Subcutaneous abdominal adipose tissue (tissue), 5 donors: ENCODE measurements at regions not wholly inside any gene's neighbourhood (a gene's known extent, or its start where the extent isn't known, plus 50 kb on each side); places are given as distances from the start of the nearest gene placed in this dataset.
"Not testable (repeated sequence)": the region's sequence is repeated elsewhere in the genome, so short reads cannot be mapped to it uniquely, and the experiment has no call there.

ENCODE experiments used
- H3K27ac ChIP-seq: one replicate; pipeline ENCODE4 v1.7.0; 2013; ENCODE audit warnings: low read depth, mild to moderate bottlenecking, inconsistent platforms, low read length, moderate library complexity
- H3K27me3 ChIP-seq, 5 donors: one replicate each; pipeline ENCODE4 v1.7.0; 2013; ENCODE audit warnings: low read length in 5 of 5, inconsistent platforms in 1 of 5; ENCODE audit not compliant: control insufficient read depth in 5 of 5, insufficient read depth in 4 of 5
- H3K36me3 ChIP-seq, 5 donors: one replicate each; pipeline ENCODE4 v1.7.0; 2013; ENCODE audit warnings: low read length in 5 of 5; ENCODE audit not compliant: control insufficient read depth in 5 of 5, insufficient read depth in 5 of 5
- H3K4me1 ChIP-seq, 5 donors: one replicate each; pipeline ENCODE4 v1.7.0; 2013; ENCODE audit warnings: low read length in 5 of 5, mild to moderate bottlenecking in 3 of 5, moderate library complexity in 1 of 5; ENCODE audit not compliant: control insufficient read depth in 5 of 5, insufficient read depth in 5 of 5
- H3K4me3 ChIP-seq, 5 donors: one replicate each; pipeline ENCODE4 v1.7.0; 2013; ENCODE audit warnings: low read length in 5 of 5, low read depth in 1 of 5
- H3K9ac ChIP-seq, 5 donors: one replicate each; pipeline ENCODE4 v1.7.0; 2013; ENCODE audit warnings: low read length in 5 of 5, mild to moderate bottlenecking in 4 of 5, moderate library complexity in 3 of 5
- H3K9me3 ChIP-seq, 5 donors: one replicate each; pipeline ENCODE4 v1.7.0; 2013; ENCODE audit warnings: low read length in 5 of 5; ENCODE audit not compliant: control insufficient read depth in 5 of 5
- donor health status: healthy.
- donor health status: healthy.
- donor health status: healthy.
- donor health status: healthy.
- donor health status: healthy.

- H3K9me3 ChIP-seq, result no peaks in the 10 kb centered on the region
- no peak overlapping the region for H3K4me3 ChIP-seq
- peaks cover 0 to 2% (median 0%) of the 10 kb centered on the region in 5 donors for H3K4me1 ChIP-seq
- H3K36me3 ChIP-seq, result no peaks in the 10 kb centered on the region
- H3K27ac ChIP-seq, result no peak overlapping the region
- peaks cover 0 to 2% (median 0%) of the 10 kb centered on the region in 5 donors for H3K27me3 ChIP-seq
- no peak overlapping the region for H3K9ac ChIP-seq
These were observed 149.5 kb downstream of the OR13H1 start for GRCh38 chrX:131693359-131693758.

GRCh38 chrX:131696989-131697388 is 153.1 kb downstream of the OR13H1 start:
- not testable (repeated sequence) for H3K27ac ChIP-seq, H3K4me1 ChIP-seq, H3K9ac ChIP-seq, H3K36me3 ChIP-seq, H3K27me3 ChIP-seq, H3K9me3 ChIP-seq, H3K4me3 ChIP-seq

GRCh38 chrX:131703646-131704045 is 159.8 kb downstream of the OR13H1 start:
- Histone ChIP-seq H3K9ac (no peak overlapping the region), H3K4me1 (peaks cover 2 to 13% (median 12%) of the 10 kb centered on the region in 5 donors), H3K4me3 (peak overlapping the region in 4 of 5 donors; percentile 35 to 86 (median 74)), H3K27ac (peak overlapping the region; percentile 76), H3K27me3 (peaks cover 0 to 4% (median 0%) of the 10 kb centered on the region in 5 donors), H3K9me3 (no peaks in the 10 kb centered on the region), H3K36me3 (no peaks in the 10 kb centered on the region)

DNA sequence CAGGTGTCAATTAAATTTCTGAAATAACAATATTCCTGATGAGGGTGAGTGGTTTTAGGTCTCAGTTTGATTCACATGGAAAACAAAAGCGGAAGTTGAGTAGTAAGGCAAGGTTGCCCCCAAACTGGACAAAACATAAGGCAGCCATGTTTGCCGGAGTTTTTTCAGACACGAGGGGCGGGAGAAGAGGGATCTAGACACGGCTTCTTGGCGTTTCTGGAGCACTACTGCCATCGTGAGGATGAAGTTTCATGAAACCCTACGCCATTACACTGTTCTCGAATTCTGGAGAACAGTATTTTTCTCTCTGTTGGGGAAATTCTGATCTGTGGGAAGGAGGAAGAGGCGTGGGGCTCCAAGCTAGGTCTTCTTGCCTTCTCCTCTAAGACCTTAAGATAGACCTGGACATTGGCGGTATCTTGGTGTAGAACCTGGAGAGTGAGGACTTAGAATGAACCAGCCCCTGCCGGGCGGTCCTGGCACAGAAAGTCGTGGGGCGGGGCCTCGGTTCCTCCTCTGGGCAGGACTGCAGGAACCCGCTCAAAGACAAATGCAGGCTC is 160.3 kb downstream of the OR13H1 start:
- Histone ChIP-seq H3K4me1 (peaks cover 2 to 13% (median 12%) of the 10 kb centered on the region in 5 donors), H3K36me3 (no peaks in the 10 kb centered on the region), H3K27me3 (no peaks in the 10 kb centered on the region), H3K9ac (peak overlapping the region in 2 of 5 donors; percentile 43 to 53), H3K4me3 (peak overlapping the region; percentile 35 to 86 (median 79)), H3K27ac (peak overlapping the region; percentile 76), H3K9me3 (no peaks in the 10 kb centered on the region)

DNA sequence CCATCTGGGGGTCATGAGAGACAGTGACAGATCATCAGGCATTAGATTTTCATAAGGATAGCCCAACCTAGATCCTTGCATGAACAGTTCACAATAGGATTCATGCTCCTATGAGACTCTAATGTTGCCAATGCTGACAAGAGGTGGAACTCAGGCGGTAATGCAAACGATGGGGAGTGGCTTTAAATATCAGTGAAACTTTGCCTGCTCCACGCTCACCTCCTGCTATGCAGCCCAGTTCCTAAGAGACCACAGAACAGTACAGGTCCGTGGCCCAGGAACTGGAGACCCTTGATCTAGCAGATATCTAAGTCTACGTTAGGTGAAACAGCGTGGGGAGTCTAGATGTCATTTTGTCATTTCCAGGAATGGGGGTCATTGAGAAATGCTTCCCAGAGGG is 165.7 kb downstream of the OR13H1 start:
- Histone ChIP-seq H3K27me3 (no peaks in the 10 kb centered on the region), H3K27ac (no peak overlapping the region), H3K9ac (no peak overlapping the region), H3K4me3 (no peak overlapping the region), H3K36me3 (no peaks in the 10 kb centered on the region), H3K9me3 (peaks cover 0 to 3% (median 0%) of the 10 kb centered on the region in 5 donors), H3K4me1 (peaks cover 2 to 10% (median 6%) of the 10 kb centered on the region in 5 donors)

DNA sequence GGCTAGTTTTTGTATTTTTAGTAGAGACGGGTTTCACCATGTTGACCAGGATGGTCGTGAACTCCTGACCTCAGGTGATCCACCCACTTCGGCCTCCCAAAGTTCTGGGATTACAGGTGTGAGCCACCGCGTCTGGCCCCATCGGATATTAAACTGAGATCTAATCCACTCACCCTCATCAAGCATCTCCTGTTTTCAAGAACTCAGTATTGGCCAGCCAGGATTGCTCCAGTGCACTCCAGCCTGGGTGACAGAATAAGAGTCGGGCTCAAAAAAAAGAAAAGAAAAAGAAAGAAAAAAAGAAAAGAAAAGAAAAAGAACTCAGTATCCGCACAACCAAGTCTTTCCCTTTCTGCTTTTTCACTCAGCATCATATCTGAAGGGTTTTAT is 167.6 kb downstream of the OR13H1 start:
- H3K4me3 ChIP-seq, result peak overlapping the region; percentile 6 to 60 (median 56)

GRCh38 chrX:131723646-131724045 is 179.8 kb downstream of the OR13H1 start:
- H3K36me3 ChIP-seq, result no peaks in the 10 kb centered on the region
- no peak overlapping the region for H3K9ac ChIP-seq
- H3K4me1 ChIP-seq, result peaks cover 0 to 9% (median 5%) of the 10 kb centered on the region in 5 donors
- no peak overlapping the region for H3K4me3 ChIP-seq
- no peaks in the 10 kb centered on the region for H3K27me3 ChIP-seq
- H3K27ac ChIP-seq, result no peak overlapping the region
- H3K9me3 ChIP-seq, result peaks cover 0 to 13% (median 3%) of the 10 kb centered on the region in 5 donors

More for the DNA sequence above, 167.6 kb downstream of the OR13H1 start:
- Histone ChIP-seq H3K4me1 (peaks cover 0 to 4% (median 2%) of the 10 kb centered on the region in 5 donors), H3K9me3 (peaks cover 0 to 3% (median 0%) of the 10 kb centered on the region in 5 donors), H3K27ac (no peak overlapping the region), H3K9ac (no peak overlapping the region), H3K27me3 (no peaks in the 10 kb centered on the region), H3K36me3 (no peaks in the 10 kb centered on the region)

- no peak overlapping the region for H3K4me3 ChIP-seq
- peaks cover 0 to 13% (median 3%) of the 10 kb centered on the region in 5 donors for H3K9me3 ChIP-seq
- H3K27me3 ChIP-seq, result no peaks in the 10 kb centered on the region
- H3K27ac ChIP-seq, result no peak overlapping the region
- H3K9ac ChIP-seq, result no peak overlapping the region
- peaks cover 0 to 9% (median 5%) of the 10 kb centered on the region in 5 donors for H3K4me1 ChIP-seq
- no peaks in the 10 kb centered on the region for H3K36me3 ChIP-seq
These were observed 180.4 kb downstream of the OR13H1 start for GRCh38 chrX:131724292-131724691.

DNA sequence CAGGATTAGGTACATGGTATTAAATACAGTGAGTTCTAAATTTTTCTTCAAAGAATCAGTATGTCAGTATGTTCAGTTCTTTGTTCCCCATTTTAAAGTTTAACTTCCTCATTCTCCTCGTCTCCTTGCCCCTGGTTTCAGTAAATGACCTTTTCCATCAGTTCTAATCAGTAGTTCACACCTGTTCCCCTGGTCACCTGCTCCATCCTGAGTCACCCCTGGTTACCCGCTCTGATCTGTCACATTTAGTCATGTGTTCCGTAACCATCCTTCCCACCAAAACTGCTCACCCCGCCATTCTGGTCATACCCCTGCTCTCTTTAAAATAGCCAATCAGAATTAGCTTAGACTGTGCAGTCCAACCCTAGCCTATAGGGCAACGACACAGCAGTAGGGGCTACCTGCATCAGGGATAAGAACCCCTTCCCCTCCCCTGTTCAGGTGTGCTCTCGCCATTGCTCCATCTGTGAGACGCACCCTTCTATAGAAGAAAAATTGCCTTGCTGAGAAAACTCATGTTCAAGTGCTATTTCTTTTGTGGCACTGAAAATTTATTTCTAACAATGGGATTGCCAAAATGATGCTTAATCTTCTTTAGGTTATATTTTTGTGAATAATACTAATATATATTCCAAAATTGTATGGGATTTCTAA is 181.3 kb downstream of the OR13H1 start:
- H3K9ac ChIP-seq, result no peak overlapping the region
- peaks cover 0 to 13% (median 3%) of the 10 kb centered on the region in 5 donors for H3K9me3 ChIP-seq
- no peak overlapping the region for H3K27ac ChIP-seq
- H3K4me1 ChIP-seq, result peaks cover 0 to 9% (median 8%) of the 10 kb centered on the region in 5 donors
- H3K27me3 ChIP-seq, result no peaks in the 10 kb centered on the region
- H3K4me3 ChIP-seq, result no peak overlapping the region
- H3K36me3 ChIP-seq, result no peaks in the 10 kb centered on the region

DNA sequence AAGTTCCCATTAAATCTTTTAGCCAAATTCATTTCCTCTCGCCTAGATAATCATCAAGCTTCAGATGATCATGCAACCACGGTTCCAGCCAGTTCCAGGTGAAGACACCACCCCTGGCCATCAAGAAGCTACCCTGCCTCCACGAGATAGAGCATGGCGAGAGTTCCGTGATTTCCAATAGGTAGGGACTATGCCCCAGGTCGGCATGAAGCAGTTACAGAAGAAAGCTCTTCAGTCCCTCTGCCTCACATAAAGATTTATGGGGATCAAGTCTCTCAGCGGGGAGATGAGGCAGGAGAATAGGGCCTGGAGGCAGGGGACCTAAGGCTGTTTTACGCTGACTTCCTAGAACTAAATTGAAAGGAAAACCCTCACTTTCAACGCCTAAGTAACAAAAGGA is 183.9 kb downstream of the OR13H1 start:
- Histone ChIP-seq H3K36me3 (no peaks in the 10 kb centered on the region), H3K9ac (no peak overlapping the region), H3K4me1 (peaks cover 0 to 9% (median 8%) of the 10 kb centered on the region in 5 donors), H3K27ac (no peak overlapping the region), H3K9me3 (peaks cover 0 to 10% (median 3%) of the 10 kb centered on the region in 5 donors), H3K4me3 (peak overlapping the region; percentile 68 to 88 (median 71)), H3K27me3 (no peaks in the 10 kb centered on the region)
